Neural crest cell (in vitro differentiated cells): ENCODE measurements at regions not wholly inside any gene's neighbourhood (a gene's known extent, or its start where the extent isn't known, plus 50 kb on each side); places are given as distances from the start of the nearest gene placed in this dataset.

Experiments used
- DNase-seq: peaks from one replicate; pipeline ENCODE4 v3.0.0; 2021; ENCODE audit warnings: low read depth, mixed read lengths, low spot score
- H3K27ac Mint-ChIP-seq: one replicate; pipeline ENCODE4 v1.8.0; 2021; ENCODE audit warnings: mild to moderate bottlenecking, mixed read lengths; ENCODE audit not compliant: unreplicated experiment
- H3K27me3 Mint-ChIP-seq: 2 replicates; pipeline ENCODE4 v1.8.0; 2021; ENCODE audit warnings: low read depth, mild to moderate bottlenecking, mixed read lengths
- H3K36me3 Mint-ChIP-seq: 2 replicates; pipeline ENCODE4 v1.8.0; 2021; ENCODE audit warnings: low read depth, mild to moderate bottlenecking, mixed read lengths
- H3K4me1 Mint-ChIP-seq: 2 replicates; pipeline ENCODE4 v1.8.0; 2021; ENCODE audit warnings: mixed read lengths
- H3K4me3 Mint-ChIP-seq: one replicate; pipeline ENCODE4 v1.8.0; 2021; ENCODE audit warnings: mild to moderate bottlenecking, mixed read lengths
- H3K9me3 Mint-ChIP-seq: 2 replicates; pipeline ENCODE4 v1.8.0; 2021; ENCODE audit warnings: mixed read lengths
- TF ChIP-seq, protein P1 (sequence below): fragments of 200-600 bp; sonication (generic); conservative IDR thresholded peaks from 2 replicates; pipeline ENCODE4 v1.5.0; 2021; ENCODE audit warnings: antibody characterized with exemption, mild to moderate bottlenecking

DNA sequence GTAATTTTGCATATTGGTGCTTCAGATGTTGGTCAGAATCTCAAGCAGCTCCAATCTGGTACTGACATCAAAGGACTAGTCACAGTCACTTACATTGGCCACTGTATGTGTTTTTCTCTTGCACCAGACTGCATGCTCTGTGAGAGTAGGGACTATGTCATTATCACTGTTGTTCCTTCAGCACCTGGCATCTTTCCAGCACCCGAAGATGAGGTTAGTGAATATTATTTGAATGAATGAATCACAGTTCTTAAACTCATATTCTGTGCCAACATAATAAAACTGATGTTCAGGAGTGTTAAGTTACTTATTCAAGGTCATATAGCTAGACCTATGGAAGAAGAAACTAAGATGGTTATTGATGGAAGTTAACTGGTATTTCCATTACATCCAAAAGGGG is 204.5 kb upstream of the TBX3 start:
- Mint-ChIP-seq H3K4me3 (no peak overlapping the region), H3K27me3 (peaks cover 14% of the 10 kb centered on the region), H3K9me3 (no peaks in the 10 kb centered on the region), H3K4me1 (no peaks in the 10 kb centered on the region), H3K36me3 (no peaks in the 10 kb centered on the region), H3K27ac (no peak overlapping the region)
- DNase-seq: no peak
- TF ChIP-seq, protein P1, sequence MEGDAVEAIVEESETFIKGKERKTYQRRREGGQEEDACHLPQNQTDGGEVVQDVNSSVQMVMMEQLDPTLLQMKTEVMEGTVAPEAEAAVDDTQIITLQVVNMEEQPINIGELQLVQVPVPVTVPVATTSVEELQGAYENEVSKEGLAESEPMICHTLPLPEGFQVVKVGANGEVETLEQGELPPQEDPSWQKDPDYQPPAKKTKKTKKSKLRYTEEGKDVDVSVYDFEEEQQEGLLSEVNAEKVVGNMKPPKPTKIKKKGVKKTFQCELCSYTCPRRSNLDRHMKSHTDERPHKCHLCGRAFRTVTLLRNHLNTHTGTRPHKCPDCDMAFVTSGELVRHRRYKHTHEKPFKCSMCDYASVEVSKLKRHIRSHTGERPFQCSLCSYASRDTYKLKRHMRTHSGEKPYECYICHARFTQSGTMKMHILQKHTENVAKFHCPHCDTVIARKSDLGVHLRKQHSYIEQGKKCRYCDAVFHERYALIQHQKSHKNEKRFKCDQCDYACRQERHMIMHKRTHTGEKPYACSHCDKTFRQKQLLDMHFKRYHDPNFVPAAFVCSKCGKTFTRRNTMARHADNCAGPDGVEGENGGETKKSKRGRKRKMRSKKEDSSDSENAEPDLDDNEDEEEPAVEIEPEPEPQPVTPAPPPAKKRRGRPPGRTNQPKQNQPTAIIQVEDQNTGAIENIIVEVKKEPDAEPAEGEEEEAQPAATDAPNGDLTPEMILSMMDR: no peak

- Mint-ChIP-seq H3K9me3 (no peaks in the 10 kb centered on the region), H3K4me3 (no peak overlapping the region), H3K27ac (no peak overlapping the region)
These were observed 201.5 kb upstream of the TBX3 start for GRCh38 chr12:114885501-114885900.

GRCh38 chr12:114884575-114884974 is 200.6 kb upstream of the TBX3 start:
- H3K9me3 Mint-ChIP-seq: no peaks in the 10 kb centered on the region
- H3K36me3 Mint-ChIP-seq: no peaks in the 10 kb centered on the region
- peaks cover under 1% of the 10 kb centered on the region for H3K27me3 Mint-ChIP-seq
- no peak for DNase-seq
- H3K4me3 Mint-ChIP-seq: no peak overlapping the region
- no peaks in the 10 kb centered on the region for H3K4me1 Mint-ChIP-seq
- H3K27ac Mint-ChIP-seq: no peak overlapping the region
- TF ChIP-seq, protein P1: no peak

More at GRCh38 chr12:114885501-114885900, 201.5 kb upstream of the TBX3 start:
- Mint-ChIP-seq H3K27me3 (peaks cover 4% of the 10 kb centered on the region), H3K36me3 (no peaks in the 10 kb centered on the region), H3K4me1 (no peaks in the 10 kb centered on the region)
- TF ChIP-seq, protein P1: no peak
- DNase-seq: no peak

- no peaks in the 10 kb centered on the region for H3K4me1 Mint-ChIP-seq
- TF ChIP-seq, protein P1: no peak
- no peak for DNase-seq
- H3K4me3 Mint-ChIP-seq: no peak overlapping the region
- no peaks in the 10 kb centered on the region for H3K27me3 Mint-ChIP-seq
- H3K27ac Mint-ChIP-seq: no peak overlapping the region
- no peaks in the 10 kb centered on the region for H3K9me3 Mint-ChIP-seq
- H3K36me3 Mint-ChIP-seq: no peaks in the 10 kb centered on the region
These were observed 198.1 kb upstream of the TBX3 start for GRCh38 chr12:114882083-114882482.

- Mint-ChIP-seq H3K27me3 (no peaks in the 10 kb centered on the region), H3K4me1 (peaks cover 7% of the 10 kb centered on the region), H3K27ac (no peak overlapping the region), H3K36me3 (no peaks in the 10 kb centered on the region), H3K9me3 (no peaks in the 10 kb centered on the region), H3K4me3 (no peak overlapping the region)
- TF ChIP-seq, protein P1: no peak
- DNase-seq: no peak
These were observed 195.4 kb upstream of the TBX3 start for GRCh38 chr12:114879354-114879753.

DNA sequence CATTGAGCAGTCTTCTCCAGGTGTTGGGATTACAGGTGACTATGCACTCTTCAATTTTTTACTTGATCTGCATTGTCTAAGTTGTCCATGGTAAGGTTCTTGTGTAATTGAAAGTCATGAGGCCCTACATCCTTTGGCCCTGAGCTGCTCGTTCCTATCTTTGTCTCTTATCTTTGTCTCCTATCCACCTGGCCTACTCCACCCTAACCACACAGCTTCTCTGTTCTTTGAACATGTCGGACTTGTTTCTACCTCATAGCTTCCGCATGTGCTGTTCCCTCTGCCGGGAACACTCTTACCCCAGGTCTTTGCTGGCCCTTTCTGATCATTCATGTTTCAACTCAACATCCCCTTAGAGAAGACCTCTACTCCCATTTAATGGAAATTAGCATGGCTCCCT is 194.8 kb upstream of the TBX3 start:
- TF ChIP-seq, protein P1: no peak
- H3K36me3 Mint-ChIP-seq: no peaks in the 10 kb centered on the region
- peaks cover 7% of the 10 kb centered on the region for H3K4me1 Mint-ChIP-seq
- DNase-seq: no peak
- H3K27ac Mint-ChIP-seq: peak overlapping the region; percentile 52
- H3K4me3 Mint-ChIP-seq: no peak overlapping the region
- H3K27me3 Mint-ChIP-seq: no peaks in the 10 kb centered on the region
- no peaks in the 10 kb centered on the region for H3K9me3 Mint-ChIP-seq
